ENCODE measurements at regions not wholly inside any gene's neighbourhood (a gene's known extent, or its start where the extent isn't known, plus 50 kb on each side); places are given as distances from the start of the nearest gene placed in this dataset.

GRCh38 chr6:94357381-94357980 lies 938.1 kb upstream of the EPHA7 start:
- no peak for TF ChIP-seq MAFK (conservative IDR thresholded peaks at IDR 0.05 in 1 of 2, IDR thresholded peaks at IDR 0.05 in 1 of 2; ENCODE audit: low read length in 2 of 2)
- TF ChIP-seq SAFB2 (CRISPR knock-in tag; IDR thresholded peaks at IDR 0.05; ENCODE audit: borderline replicate concordance, low read depth) = no peak
- TF ChIP-seq NR2C2 (CRISPR knock-in tag; IDR thresholded peaks at IDR 0.05; ENCODE audit: borderline replicate concordance) = no peak
- no peak for TF ChIP-seq TCF7 (IDR thresholded peaks at IDR 0.05; ENCODE audit: low read depth)
- TF ChIP-seq CEBPB (IDR thresholded peaks at IDR 0.05; ENCODE audit: borderline replicate concordance, low read depth, low read length) = no peak
- no peak for TF ChIP-seq HNF4G (IDR thresholded peaks at IDR 0.05; ENCODE audit: borderline replicate concordance, low read depth, low read length)
- no peak for TF ChIP-seq HNF4G (CRISPR knock-in tag; IDR thresholded peaks at IDR 0.05; ENCODE audit: borderline replicate concordance, low read depth)
- no peak for TF ChIP-seq ZNF274 (CRISPR knock-in tag; IDR thresholded peaks at IDR 0.05)
- TF ChIP-seq YY1 (IDR thresholded peaks at IDR 0.05; ENCODE audit: insufficient read depth, insufficient replicate concordance, low read depth, low read length) = no peak
- TF ChIP-seq TAF1 (CRISPR knock-in tag; IDR thresholded peaks at IDR 0.05) = no peak

Measured in HepG2 (cell line).